GM12875 (cell line): ENCODE measurements at regions not wholly inside any gene's neighbourhood (a gene's known extent, or its start where the extent isn't known, plus 50 kb on each side); places are given as distances from the start of the nearest gene placed in this dataset.
"Not testable (repeated sequence)": the region's sequence is repeated elsewhere in the genome, so short reads cannot be mapped to it uniquely, and the experiment has no call there.

Source experiments
- H3K4me3 ChIP-seq: one replicate; pipeline ENCODE4 v1.5.1; 2011; ENCODE audit warnings: low read depth, low read length, control low read depth
- TF ChIP-seq, protein P1 (sequence below): IDR thresholded peaks from 2 replicates; pipeline ENCODE4 v1.5.1; 2011; ENCODE audit warnings: low read depth, mild to moderate bottlenecking, control low read depth, inconsistent platforms, low read length, moderate library complexity, borderline replicate concordance; ENCODE audit not compliant: insufficient read depth

DNA sequence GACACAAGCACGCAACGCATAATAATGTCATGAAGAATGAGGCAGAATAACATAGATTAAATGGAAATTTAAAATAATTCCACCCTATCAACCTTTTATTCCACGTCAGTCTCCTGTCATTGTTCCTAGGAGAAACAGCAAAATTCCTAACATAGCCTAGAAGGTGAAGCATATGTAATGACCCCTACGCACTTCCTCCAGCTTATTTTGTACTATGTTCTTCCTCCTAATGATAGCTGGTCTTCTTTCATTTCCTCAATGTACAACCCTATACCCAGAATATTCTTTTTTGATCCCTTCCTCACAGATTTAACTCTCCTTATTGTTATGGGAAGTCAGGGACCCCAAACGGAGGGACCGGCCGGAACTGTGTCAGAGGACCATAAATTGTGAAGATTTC lies 122.0 kb upstream of the CARMIL1 start:
- TF ChIP-seq, protein P1, sequence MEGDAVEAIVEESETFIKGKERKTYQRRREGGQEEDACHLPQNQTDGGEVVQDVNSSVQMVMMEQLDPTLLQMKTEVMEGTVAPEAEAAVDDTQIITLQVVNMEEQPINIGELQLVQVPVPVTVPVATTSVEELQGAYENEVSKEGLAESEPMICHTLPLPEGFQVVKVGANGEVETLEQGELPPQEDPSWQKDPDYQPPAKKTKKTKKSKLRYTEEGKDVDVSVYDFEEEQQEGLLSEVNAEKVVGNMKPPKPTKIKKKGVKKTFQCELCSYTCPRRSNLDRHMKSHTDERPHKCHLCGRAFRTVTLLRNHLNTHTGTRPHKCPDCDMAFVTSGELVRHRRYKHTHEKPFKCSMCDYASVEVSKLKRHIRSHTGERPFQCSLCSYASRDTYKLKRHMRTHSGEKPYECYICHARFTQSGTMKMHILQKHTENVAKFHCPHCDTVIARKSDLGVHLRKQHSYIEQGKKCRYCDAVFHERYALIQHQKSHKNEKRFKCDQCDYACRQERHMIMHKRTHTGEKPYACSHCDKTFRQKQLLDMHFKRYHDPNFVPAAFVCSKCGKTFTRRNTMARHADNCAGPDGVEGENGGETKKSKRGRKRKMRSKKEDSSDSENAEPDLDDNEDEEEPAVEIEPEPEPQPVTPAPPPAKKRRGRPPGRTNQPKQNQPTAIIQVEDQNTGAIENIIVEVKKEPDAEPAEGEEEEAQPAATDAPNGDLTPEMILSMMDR: no peak

DNA sequence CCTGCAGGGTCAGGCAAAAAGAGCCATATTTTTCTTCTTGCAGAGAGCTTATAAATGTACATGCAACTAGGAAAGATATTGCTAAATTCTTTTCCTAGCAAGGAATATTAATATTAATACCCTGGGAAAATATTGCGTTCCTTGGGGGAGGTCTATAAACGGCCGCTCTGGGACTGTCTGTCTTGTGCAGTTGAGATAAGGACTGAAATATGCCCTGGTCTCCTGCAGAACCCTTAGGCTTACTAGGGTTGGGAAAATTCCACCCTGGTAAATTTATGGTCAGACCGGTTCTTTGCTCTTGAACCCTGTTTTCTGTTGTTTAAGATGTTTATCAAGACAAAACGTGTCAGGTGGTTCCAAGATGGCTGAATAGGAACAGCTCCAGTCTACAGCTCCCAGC lies 121.3 kb upstream of the CARMIL1 start:
- TF ChIP-seq, protein P1: no peak
- no peak overlapping the region for H3K4me3 ChIP-seq

More for the DNA sequence above, 122.0 kb upstream of the CARMIL1 start:
- H3K4me3 ChIP-seq: no peak overlapping the region

DNA sequence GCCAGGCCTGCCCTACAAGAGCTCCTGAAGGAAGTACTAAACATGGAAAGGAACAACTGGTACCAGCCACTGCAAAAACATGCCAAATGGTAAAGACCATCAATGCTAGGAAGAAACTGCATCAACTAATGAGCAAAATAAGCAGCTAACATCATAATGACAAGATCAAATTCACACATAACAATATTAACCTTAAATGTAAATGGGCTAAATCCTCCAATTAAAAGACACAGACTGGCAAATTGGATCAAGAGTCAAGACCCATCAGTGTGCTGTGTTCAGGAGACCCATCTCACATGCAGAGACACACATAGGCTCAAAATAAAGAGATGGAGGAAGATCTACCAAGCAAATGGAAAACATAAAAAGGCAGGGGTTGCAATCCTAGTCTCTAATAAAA lies 119.0 kb upstream of the CARMIL1 start:
- not testable (repeated sequence) for H3K4me3 ChIP-seq

DNA sequence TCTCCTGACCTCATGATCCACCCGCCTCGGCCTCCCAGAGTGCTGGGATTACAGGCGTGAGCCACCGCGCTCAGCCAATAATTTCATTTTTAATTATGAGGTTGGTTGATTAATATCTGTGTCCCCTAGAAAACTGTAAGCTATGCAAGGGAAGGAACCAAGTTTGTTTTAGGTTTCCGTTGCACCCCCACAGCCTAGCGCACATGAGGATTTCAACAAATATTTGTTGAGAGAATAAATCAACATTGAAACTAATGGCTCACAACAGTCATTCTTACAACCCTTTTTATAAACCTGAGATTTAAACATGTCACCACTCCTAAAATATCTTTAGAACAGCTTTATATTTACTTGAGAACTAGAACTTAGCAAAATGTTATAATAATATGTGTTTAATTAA lies 114.0 kb upstream of the CARMIL1 start:
- no peak overlapping the region for H3K4me3 ChIP-seq
- TF ChIP-seq, protein P1: no peak

DNA sequence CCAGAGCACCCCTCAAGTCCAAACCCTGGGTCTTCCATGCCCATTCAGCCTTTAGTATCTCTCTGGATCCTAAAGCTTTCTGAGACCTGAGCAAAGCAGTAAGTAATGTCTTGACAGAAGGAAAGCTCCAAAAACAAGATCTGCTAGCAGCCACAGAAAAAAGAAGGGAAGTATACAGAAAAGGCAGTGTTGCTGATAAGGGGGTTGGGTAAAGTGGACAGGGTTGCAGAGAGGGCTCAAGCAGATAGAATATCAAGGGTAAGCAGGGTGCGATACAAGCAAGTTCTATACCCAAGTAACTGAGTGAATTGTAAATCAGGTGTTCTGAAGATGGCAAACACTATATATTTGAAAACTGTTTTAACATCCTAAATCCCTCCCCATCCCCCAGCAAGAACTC lies 113.4 kb upstream of the CARMIL1 start:
- no peak overlapping the region for H3K4me3 ChIP-seq
- TF ChIP-seq, protein P1: no peak

DNA sequence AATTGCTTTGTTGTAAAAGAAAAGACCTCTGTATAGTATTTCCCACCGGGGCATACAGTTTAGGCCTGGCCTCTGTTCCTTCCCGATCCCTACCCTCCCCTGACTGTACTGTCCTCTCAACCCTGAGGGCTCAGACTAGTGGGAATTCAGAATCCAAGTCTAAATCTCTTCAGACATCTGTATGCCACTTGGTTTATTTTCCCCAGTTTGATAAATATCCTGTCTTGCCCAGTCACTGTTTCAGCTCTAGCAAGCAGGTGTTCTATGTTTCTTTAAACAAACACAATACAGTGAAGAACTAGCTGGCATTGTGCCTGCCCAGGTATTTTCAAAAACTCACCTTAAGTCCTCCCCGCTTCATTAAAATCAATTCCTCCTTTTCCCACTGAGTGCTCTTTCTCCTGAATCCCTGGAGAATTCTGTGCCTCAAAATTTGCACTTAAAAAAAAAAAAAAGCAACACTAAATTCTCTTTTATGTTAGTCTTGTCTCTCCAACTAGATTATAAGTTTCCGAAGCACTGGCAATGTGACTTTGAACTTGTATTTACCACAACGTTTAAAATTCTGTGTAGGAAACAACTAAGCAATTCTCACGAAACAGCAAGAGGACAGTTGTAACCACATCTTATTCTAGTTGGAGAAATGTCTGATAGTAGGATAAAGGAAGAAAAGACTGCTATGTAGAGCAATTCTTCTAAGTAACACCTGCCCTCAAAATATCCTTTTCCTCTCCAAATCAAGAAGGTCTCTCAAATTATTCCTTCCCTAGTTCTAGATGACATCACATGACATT lies 112.0 kb upstream of the CARMIL1 start:
- no peak overlapping the region for H3K4me3 ChIP-seq
- TF ChIP-seq, protein P1: no peak

DNA sequence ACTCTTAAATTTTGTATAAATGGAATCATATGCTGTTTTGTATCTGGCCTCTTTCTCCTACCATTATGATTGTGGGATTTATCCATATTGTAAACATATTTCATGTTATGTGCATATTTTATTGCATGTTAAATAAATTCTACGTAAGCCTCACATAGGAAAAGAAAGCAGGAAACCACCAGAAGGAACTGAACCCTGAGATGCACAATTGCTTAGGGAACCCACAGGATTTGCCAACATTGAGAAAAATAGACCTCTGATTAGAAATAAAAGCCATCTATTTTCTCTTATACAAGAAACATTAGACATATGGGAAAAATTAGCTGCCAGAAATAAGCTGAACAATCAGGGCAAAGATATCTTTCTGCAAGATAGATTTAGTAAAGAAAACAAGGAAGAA lies 111.2 kb upstream of the CARMIL1 start:
- no peak overlapping the region for H3K4me3 ChIP-seq
- TF ChIP-seq, protein P1: no peak
